AG04449 (cell line): ENCODE measurements at regions not wholly inside any gene's neighbourhood (a gene's known extent, or its start where the extent isn't known, plus 50 kb on each side); places are given as distances from the start of the nearest gene placed in this dataset.
"Not testable (repeated sequence)": the region's sequence is repeated elsewhere in the genome, so short reads cannot be mapped to it uniquely, and the experiment has no call there.

Source experiments
- CTCF ChIA-PET: fragments of 350-600 bp; formaldehyde crosslinking; extraction: SDS; loops from one replicate; lab custom pipeline; 2021; ENCODE audit warnings: antibody characterized with exemption; lab: Yijun Ruan, JAX
- POLR2A ChIA-PET: fragments of 400-600, 350-600 bp; formaldehyde crosslinking; extraction: SDS; loops from one replicate; lab custom pipeline; 2020; ENCODE audit warnings: antibody characterized with exemption, inconsistent platforms; lab: Yijun Ruan, JAX
- DNase-seq: peaks from one replicate; pipeline ENCODE4 v3.0.0-alpha.2; 2010; ENCODE audit warnings: low read depth, low spot score
- H3K4me3 ChIP-seq: 2 replicates; pipeline ENCODE4 v1.5.1; 2011; ENCODE audit warnings: low read depth, mild to moderate bottlenecking, control low read depth, low read length
- TF ChIP-seq, protein P1 (sequence below): IDR thresholded peaks from one replicate; pipeline ENCODE4 v1.5.1; 2011; ENCODE audit warnings: mild to moderate bottlenecking, moderate library complexity, low read length, control low read depth, inconsistent platforms; ENCODE audit not compliant: insufficient read depth; ENCODE audit errors: missing control alignments

DNA sequence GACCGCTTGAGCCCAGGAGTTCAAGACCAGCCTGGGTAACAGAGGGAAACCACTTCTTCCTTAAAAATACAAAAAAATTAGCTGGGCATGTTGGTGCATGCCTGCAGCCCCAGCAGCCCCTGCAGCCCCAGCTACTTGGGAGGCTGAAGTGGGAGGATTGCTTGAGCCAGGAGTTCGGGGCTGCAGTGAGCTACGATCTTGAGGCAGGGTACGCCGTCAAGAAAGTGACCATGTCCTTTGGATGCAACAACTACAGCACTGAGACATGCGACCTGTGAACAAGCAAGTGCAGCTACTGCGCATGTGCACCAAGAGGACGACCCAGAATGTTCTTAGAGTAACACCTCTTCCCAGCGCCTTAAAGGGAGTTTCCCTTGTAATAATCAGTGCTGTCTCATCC lies 66.6 kb upstream of the ZNF479 start:
- TF ChIP-seq, protein P1, sequence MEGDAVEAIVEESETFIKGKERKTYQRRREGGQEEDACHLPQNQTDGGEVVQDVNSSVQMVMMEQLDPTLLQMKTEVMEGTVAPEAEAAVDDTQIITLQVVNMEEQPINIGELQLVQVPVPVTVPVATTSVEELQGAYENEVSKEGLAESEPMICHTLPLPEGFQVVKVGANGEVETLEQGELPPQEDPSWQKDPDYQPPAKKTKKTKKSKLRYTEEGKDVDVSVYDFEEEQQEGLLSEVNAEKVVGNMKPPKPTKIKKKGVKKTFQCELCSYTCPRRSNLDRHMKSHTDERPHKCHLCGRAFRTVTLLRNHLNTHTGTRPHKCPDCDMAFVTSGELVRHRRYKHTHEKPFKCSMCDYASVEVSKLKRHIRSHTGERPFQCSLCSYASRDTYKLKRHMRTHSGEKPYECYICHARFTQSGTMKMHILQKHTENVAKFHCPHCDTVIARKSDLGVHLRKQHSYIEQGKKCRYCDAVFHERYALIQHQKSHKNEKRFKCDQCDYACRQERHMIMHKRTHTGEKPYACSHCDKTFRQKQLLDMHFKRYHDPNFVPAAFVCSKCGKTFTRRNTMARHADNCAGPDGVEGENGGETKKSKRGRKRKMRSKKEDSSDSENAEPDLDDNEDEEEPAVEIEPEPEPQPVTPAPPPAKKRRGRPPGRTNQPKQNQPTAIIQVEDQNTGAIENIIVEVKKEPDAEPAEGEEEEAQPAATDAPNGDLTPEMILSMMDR, result no peak
- no peak for DNase-seq
- no peak overlapping the region for H3K4me3 ChIP-seq
- POLR2A ChIA-PET, result no interaction called here
- CTCF ChIA-PET, result no interaction called here

DNA sequence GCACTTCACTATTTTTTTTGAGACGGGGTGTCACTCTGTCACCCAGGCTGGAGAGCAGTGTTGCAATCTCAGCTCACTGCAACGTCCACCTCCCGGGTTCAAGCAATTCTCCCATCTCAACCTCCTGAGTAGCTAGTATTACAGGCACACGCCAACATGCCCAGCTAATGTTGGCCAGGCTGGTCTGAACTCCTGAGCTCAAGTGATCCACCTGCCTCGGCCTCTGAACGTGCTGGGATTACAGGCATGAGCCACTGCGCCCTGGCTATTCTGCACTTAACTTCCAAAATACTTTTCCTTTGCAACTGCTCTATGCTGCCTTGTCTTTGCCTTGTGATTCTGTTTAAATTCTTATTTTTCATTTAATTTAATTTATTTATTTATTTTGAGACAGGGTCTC lies 67.0 kb upstream of the ZNF479 start:
- H3K4me3 ChIP-seq, result no peak overlapping the region
- POLR2A ChIA-PET, result no interaction called here
- no peak for DNase-seq
- CTCF ChIA-PET, result no interaction called here
- TF ChIP-seq, protein P1, result no peak

DNA sequence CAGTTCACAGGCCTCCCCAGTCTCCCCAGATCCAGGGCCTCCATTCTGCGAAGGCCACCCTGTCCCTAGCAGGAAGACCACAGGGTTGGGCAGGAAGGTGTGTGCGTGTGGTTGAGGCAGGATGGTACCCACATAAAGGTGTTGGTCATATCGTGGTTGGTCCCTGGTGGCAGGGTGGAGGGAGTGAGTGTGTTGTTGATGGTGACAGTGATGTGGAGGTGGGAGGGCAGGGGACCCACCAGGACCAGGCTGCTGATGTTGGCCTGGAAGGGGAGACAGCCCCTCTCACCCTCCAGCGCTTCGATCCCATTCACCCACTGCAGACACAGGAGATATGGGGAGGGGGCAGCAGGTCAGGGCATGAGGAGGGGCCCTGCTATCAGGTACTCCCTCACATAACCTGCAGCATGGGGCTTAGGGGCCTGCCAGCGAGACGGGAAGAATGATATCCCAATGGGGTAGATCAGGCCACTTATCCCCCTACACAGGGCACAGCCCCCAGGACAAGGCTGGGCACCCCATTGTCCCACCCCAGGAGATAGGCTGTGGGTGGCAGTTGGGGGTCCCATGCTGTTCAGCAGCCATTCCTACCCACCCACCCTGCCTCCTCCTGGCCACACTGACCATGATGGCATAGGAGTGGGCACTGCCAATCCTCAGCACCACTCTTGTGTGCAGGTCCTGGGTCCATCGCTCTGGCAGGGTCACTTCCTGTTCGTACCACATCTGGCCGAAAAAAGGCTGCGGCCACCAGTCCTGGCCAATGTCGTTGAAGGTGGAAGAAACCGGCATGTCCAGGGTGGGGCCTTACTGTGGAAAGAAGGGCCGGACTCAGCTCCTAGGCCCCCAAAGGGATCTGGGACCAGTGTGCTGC lies 69.0 kb upstream of the ZNF479 start:
- ChIA-PET POLR2A (no interaction called here), CTCF (no interaction called here)
- TF ChIP-seq, protein P1, result no peak
- no peak overlapping the region for H3K4me3 ChIP-seq
- no peak for DNase-seq

DNA sequence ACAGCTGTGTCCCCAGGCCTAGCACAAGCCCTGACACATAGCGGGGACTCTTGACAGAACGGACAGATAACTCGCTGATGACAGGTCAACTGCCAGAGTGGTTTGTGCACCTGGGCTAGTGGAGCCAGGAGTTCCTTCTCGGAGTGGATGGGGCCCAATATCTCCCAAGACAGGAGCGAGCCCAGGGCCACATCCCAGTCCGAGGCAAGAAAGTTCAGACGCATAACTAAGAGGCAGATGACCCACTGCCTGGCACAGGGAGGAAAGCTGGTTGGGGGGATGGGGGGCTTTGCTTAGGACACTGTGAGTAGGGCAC lies 69.6 kb upstream of the ZNF479 start:
- DNase-seq, result no peak
- H3K4me3 ChIP-seq, result no peak overlapping the region
- TF ChIP-seq, protein P1, result no peak
- POLR2A ChIA-PET, result no interaction called here
- CTCF ChIA-PET, result no interaction called here

DNA sequence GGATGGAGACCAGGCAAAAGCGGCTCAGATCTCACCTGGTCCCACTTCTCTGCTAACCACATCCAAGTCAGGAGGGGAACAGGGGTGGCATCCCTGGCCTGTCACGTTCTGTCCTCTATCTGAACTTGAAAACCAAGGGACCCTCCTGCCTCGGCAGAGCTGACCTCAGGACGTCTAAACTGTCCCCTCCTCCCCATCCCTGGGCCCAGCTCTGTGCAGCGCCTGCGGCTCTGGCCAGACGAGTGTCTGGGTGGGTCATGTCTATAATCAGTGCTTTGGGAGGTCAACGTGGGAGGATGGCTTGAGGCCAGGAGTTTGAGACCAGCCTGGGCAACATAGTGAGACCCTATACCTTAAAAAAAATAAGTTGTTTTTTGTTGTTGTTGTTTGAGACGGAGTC lies 70.0 kb upstream of the ZNF479 start:
- CTCF ChIA-PET, result no interaction called here
- POLR2A ChIA-PET, result no interaction called here
- TF ChIP-seq, protein P1, result no peak
- no peak overlapping the region for H3K4me3 ChIP-seq
- no peak for DNase-seq

DNA sequence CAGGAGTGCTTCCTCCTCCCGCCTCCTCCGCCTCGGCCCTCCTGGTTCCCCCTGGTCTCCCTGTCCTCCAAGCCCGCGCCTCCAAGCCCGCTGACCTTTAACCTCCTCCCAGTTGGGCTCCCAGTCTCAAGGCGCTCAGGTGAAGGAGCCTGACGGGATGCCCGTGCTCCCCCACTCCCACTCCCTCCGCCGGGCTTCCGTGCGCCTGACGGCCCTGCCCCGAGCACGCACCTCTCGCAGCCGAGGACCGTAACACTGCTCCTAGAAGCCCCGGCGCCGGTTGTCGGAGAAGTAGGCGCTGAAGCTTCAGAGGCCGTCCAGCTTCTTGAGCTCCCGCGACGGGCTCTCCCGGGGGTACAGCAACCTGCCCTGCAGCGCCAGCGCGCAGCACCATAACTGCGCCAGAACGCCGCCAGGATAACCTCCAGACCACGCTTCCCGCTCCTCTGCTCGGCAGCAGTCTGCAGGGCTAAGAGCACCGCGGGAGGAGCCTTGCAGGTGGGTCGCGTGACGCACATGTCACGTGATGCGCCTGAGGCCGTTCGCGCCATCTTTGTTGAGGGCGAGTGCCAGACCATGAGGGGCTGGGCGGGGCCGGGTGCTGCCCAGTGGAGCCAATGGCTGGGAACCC lies 71.0 kb upstream of the ZNF479 start:
- no peak for DNase-seq
- CTCF ChIA-PET, result no interaction called here
- POLR2A ChIA-PET, result no interaction called here
- no peak overlapping the region for H3K4me3 ChIP-seq
- TF ChIP-seq, protein P1, result no peak

DNA sequence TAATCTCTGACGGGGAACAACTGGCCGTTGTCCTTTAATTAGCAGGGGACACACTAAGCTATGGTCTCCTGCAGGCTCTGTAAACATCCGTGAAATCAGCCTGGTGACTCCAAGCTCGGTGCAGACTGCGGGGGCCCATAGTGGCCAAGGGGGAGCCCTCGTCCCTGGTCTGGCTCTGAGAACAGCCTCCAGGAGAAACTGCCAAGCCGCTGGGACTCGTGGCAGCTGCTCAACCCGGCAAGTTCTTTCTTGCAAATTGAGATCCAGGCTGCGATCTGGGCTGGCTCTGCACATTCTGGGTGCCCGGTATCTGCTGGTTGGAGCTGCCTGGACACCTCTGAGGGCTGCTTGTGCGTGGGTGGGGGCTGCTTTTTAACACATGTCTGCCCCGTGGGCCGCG lies 71.6 kb upstream of the ZNF479 start:
- POLR2A ChIA-PET, H3K4me3 ChIP-seq, DNase-seq, CTCF ChIA-PET: not testable (repeated sequence)
